H9 (cell line): ENCODE measurements at regions not wholly inside any gene's neighbourhood (a gene's known extent, or its start where the extent isn't known, plus 50 kb on each side); places are given as distances from the start of the nearest gene placed in this dataset.

Experiments used
- DNase-seq: peaks from one replicate; pipeline ENCODE4 v3.0.0-alpha.2; 2017
- H2AFZ ChIP-seq: one replicate; pipeline ENCODE4 v1.6.1; 2013; ENCODE audit warnings: mild to moderate bottlenecking, low read length, control low read depth, moderate library complexity
- H2AK5ac ChIP-seq: 2 replicates; pipeline ENCODE4 v1.6.1; 2013; ENCODE audit warnings: low read length, control low read depth, mixed read lengths; ENCODE audit not compliant: insufficient read length
- H2BK120ac ChIP-seq: one replicate; pipeline ENCODE4 v1.6.1; 2013; ENCODE audit warnings: low read depth, mild to moderate bottlenecking, low read length, control low read depth, inconsistent platforms; ENCODE audit not compliant: poor library complexity, severe bottlenecking
- H2BK12ac ChIP-seq: 2 replicates; pipeline ENCODE4 v1.6.1; 2013; ENCODE audit warnings: low read length, control low read depth, mixed read lengths, low read depth; ENCODE audit not compliant: insufficient read length
- H2BK15ac ChIP-seq: 2 replicates; pipeline ENCODE4 v1.6.1; 2013; ENCODE audit warnings: low read depth, low read length, control low read depth
- H2BK20ac ChIP-seq: one replicate; pipeline ENCODE4 v1.6.1; 2013; ENCODE audit warnings: low read depth, mild to moderate bottlenecking, low read length, control low read depth, inconsistent platforms; ENCODE audit not compliant: poor library complexity, severe bottlenecking
- H2BK5ac ChIP-seq: 2 replicates; pipeline ENCODE4 v1.6.1; 2013; ENCODE audit warnings: low read length, control low read depth, mixed read lengths; ENCODE audit not compliant: insufficient read length
- H3K14ac ChIP-seq: 2 replicates; pipeline ENCODE4 v1.6.1; 2013; ENCODE audit warnings: low read length, control low read depth; ENCODE audit not compliant: insufficient read depth
- H3K18ac ChIP-seq: 2 replicates; pipeline ENCODE4 v1.6.1; 2013; ENCODE audit warnings: low read depth, mild to moderate bottlenecking, mixed read lengths, low read length, control low read depth; ENCODE audit not compliant: insufficient read length
- H3K23ac ChIP-seq: 2 replicates; pipeline ENCODE4 v1.6.1; 2013; ENCODE audit warnings: low read length, control low read depth, mixed read lengths, low read depth; ENCODE audit not compliant: insufficient read length
- H3K23me2 ChIP-seq: 2 replicates; pipeline ENCODE4 v1.6.1; 2013; ENCODE audit warnings: low read depth, mild to moderate bottlenecking, mixed read lengths, low read length, control low read depth; ENCODE audit not compliant: insufficient read length, poor library complexity, severe bottlenecking
- H3K27ac ChIP-seq: 2 replicates; pipeline ENCODE4 v1.5.1; 2013; ENCODE audit warnings: low read length, control low read depth, mixed read lengths, low read depth; ENCODE audit not compliant: insufficient read length
- H3K27me3 ChIP-seq: 2 replicates; pipeline ENCODE4 v1.6.1; 2013; ENCODE audit warnings: low read length, control low read depth, inconsistent platforms; ENCODE audit not compliant: insufficient read depth
- H3K4ac ChIP-seq: 2 replicates; pipeline ENCODE4 v1.6.1; 2013; ENCODE audit warnings: low read depth, mild to moderate bottlenecking, control low read depth, inconsistent platforms, low read length, moderate library complexity
- H3K4me1 ChIP-seq: 2 replicates; pipeline ENCODE4 v1.6.1; 2013; ENCODE audit warnings: low read length, control low read depth, inconsistent platforms; ENCODE audit not compliant: insufficient read depth
- H3K4me2 ChIP-seq: 2 replicates; pipeline ENCODE4 v1.6.1; 2013; ENCODE audit warnings: low read length, control low read depth, mixed read lengths; ENCODE audit not compliant: insufficient read length, insufficient read depth
- H3K56ac ChIP-seq: 2 replicates; pipeline ENCODE4 v1.6.1; 2013; ENCODE audit warnings: low read depth, mild to moderate bottlenecking, mixed read lengths, low read length, control low read depth; ENCODE audit not compliant: insufficient read length
- H3K79me1 ChIP-seq: 2 replicates; pipeline ENCODE4 v1.6.1; 2013; ENCODE audit warnings: low read depth, mild to moderate bottlenecking, moderate library complexity, low read length, control low read depth, inconsistent platforms; ENCODE audit not compliant: insufficient read depth, poor library complexity, severe bottlenecking
- H3K79me2 ChIP-seq: 2 replicates; pipeline ENCODE4 v1.6.1; 2013; ENCODE audit warnings: low read length, control low read depth, inconsistent platforms; ENCODE audit not compliant: insufficient read depth
- H3K9ac ChIP-seq: 2 replicates; pipeline ENCODE4 v1.6.1; 2013; ENCODE audit warnings: low read length, control low read depth, mixed read lengths; ENCODE audit not compliant: insufficient read length; ENCODE audit errors: extremely low read depth
- H3K9me3 ChIP-seq: one replicate; pipeline ENCODE4 v1.6.1; 2013; ENCODE audit warnings: low read depth, low read length, inconsistent platforms; ENCODE audit not compliant: control insufficient read depth
- H3T11ph ChIP-seq: one replicate; pipeline ENCODE4 v1.6.1; 2013; ENCODE audit warnings: mild to moderate bottlenecking, low read length, control low read depth, inconsistent platforms
- H4K20me1 ChIP-seq: one replicate; pipeline ENCODE4 v1.6.1; 2013; ENCODE audit not compliant: control insufficient read depth, insufficient read length, insufficient read depth
- H4K5ac ChIP-seq: 2 replicates; pipeline ENCODE4 v1.6.1; 2013; ENCODE audit warnings: low read depth, mild to moderate bottlenecking, mixed read lengths, low read length, control low read depth; ENCODE audit not compliant: insufficient read length
- H4K8ac ChIP-seq: replicated peaks from 2 replicates; pipeline ENCODE4 v1.6.1; 2013; ENCODE audit warnings: low read length, control low read depth, mixed read lengths, low read depth; ENCODE audit not compliant: insufficient read length
- H4K91ac ChIP-seq: 2 replicates; pipeline ENCODE4 v1.6.1; 2013; ENCODE audit warnings: low read depth, mild to moderate bottlenecking, moderate library complexity, mixed read lengths, low read length, control low read depth; ENCODE audit not compliant: insufficient read length
- H3K27ac Mint-ChIP-seq, 3 experiments: 2 replicates in 2 of 3; 3 replicates in 1 of 3; pipeline ENCODE4 v1.8.0; 2020 to 2021; ENCODE audit warnings: mixed read lengths in 3 of 3, mild to moderate bottlenecking in 1 of 3, moderate library complexity in 1 of 3
- H3K27me3 Mint-ChIP-seq: 2 replicates; pipeline ENCODE4 v1.8.0; 2021; ENCODE audit warnings: low read depth, mild to moderate bottlenecking, moderate library complexity, mixed read lengths
- H3K36me3 Mint-ChIP-seq, 3 experiments: 2 replicates in 2 of 3; 3 replicates in 1 of 3; pipeline ENCODE4 v1.8.0; 2020 to 2021; ENCODE audit warnings: low read depth in 3 of 3, mixed read lengths in 3 of 3; ENCODE audit not compliant: insufficient read depth in 1 of 3
- H3K4me1 Mint-ChIP-seq, 2 experiments: 2 replicates each; pipeline ENCODE4 v1.8.0; 2020; ENCODE audit warnings: mixed read lengths in 2 of 2
- H3K4me3 Mint-ChIP-seq, 2 experiments: 2 replicates in 1 of 2; 3 replicates in 1 of 2; pipeline ENCODE4 v1.8.0; 2020 to 2021; ENCODE audit warnings: mild to moderate bottlenecking in 2 of 2, mixed read lengths in 2 of 2, moderate library complexity in 1 of 2
- H3K9me3 Mint-ChIP-seq, 2 experiments: 2 replicates in 1 of 2; 3 replicates in 1 of 2; pipeline ENCODE4 v1.8.0; 2020; ENCODE audit warnings: mild to moderate bottlenecking in 2 of 2, mixed read lengths in 2 of 2, moderate library complexity in 1 of 2
- CTCF ChIP-seq: fragments of 200-600 bp; sonication (generic); conservative IDR thresholded peaks from 3 replicates; pipeline ENCODE4 v1.8.0; 2021; ENCODE audit warnings: antibody characterized with exemption, mild to moderate bottlenecking
- WGBS: extraction: QIAGEN DNeasy Blood & Tissue Kit; methylation state at CpG from one replicate; pipeline ENCODE4 v1.1.7; 2013; ENCODE audit warnings: missing lambda C conversion rate, low lambda C conversion rate, mixed read lengths; ENCODE audit not compliant: insufficient read length; ENCODE audit errors: extremely low coverage; 5-methylcytosine and 5-hydroxymethylcytosine counted together

- H3T11ph ChIP-seq, result no peak overlapping the region
- whole genome bisulfite sequencing, result no CpG with 5 or more reads among the region's 4 CpGs
Measured at GRCh38 chr7:25613912-25614311, 385.6 kb upstream of the NPVF start.

More at GRCh38 chr7:25613912-25614311, 385.6 kb upstream of the NPVF start:
- Mint-ChIP-seq H3K27ac (no peak overlapping the region), H3K36me3 (peaks cover 0 to 11% (median 0%) of the 10 kb centered on the region in 3 experiments; a peak in 4 of 7 replicates), H3K9me3 (peaks cover 5 to 13% of the 10 kb centered on the region in 2 experiments; a peak in 4 of 5 replicates), H3K27me3 (no peaks in the 10 kb centered on the region; the same call in 1 of the 2 replicates), H3K4me3 (no peak overlapping the region), H3K4me1 (no peaks in the 10 kb centered on the region)
- no peaks in the 10 kb centered on the region for H3K4me1 ChIP-seq
- no peaks in the 10 kb centered on the region for H3K23me2 ChIP-seq
- no peak overlapping the region for H3K4me2 ChIP-seq
- no peak overlapping the region for H2AK5ac ChIP-seq
- H2BK5ac ChIP-seq, result no peak overlapping the region
- H3K14ac ChIP-seq, result no peak overlapping the region
- H3K23ac ChIP-seq, result no peak overlapping the region
- H2AFZ ChIP-seq, result no peak overlapping the region
- no peak overlapping the region for H4K91ac ChIP-seq
- H2BK20ac ChIP-seq, result no peak overlapping the region
- no peaks in the 10 kb centered on the region for H4K20me1 ChIP-seq
- no peaks in the 10 kb centered on the region for H3K79me1 ChIP-seq
- no peak overlapping the region for H2BK15ac ChIP-seq
- H3K27me3 ChIP-seq, result no peaks in the 10 kb centered on the region
- H3K9ac ChIP-seq, result no peak overlapping the region
- H2BK12ac ChIP-seq, result no peak overlapping the region
- H3K4ac ChIP-seq, result no peak overlapping the region
- TF ChIP-seq CTCF, result no peak
- H3K18ac ChIP-seq, result no peak overlapping the region
- H3K27ac ChIP-seq, result no peak overlapping the region
- no peak overlapping the region for H4K8ac ChIP-seq
- H3K9me3 ChIP-seq, result no peaks in the 10 kb centered on the region
- no peaks in the 10 kb centered on the region for H3K79me2 ChIP-seq
- no peak for DNase-seq
- H3K56ac ChIP-seq, result no peak overlapping the region
- H4K5ac ChIP-seq, result no peak overlapping the region
- H2BK120ac ChIP-seq, result no peak overlapping the region
